ENCODE measurements at regions not wholly inside any gene's neighbourhood (a gene's known extent, or its start where the extent isn't known, plus 50 kb on each side); places are given as distances from the start of the nearest gene placed in this dataset.
"Not testable (repeated sequence)": the region's sequence is repeated elsewhere in the genome, so short reads cannot be mapped to it uniquely, and the experiment has no call there.

GRCh38 chr18:14606546-14606945 is 63.1 kb upstream of the POTEC start:
- ATAC-seq: not testable (repeated sequence)

GRCh38 chr18:14607360-14607759 is 64.0 kb upstream of the POTEC start:
- ATAC-seq: not testable (repeated sequence)

- not testable (repeated sequence) for ATAC-seq
Observed at GRCh38 chr18:14612422-14612821, 69.0 kb upstream of the POTEC start.

DNA sequence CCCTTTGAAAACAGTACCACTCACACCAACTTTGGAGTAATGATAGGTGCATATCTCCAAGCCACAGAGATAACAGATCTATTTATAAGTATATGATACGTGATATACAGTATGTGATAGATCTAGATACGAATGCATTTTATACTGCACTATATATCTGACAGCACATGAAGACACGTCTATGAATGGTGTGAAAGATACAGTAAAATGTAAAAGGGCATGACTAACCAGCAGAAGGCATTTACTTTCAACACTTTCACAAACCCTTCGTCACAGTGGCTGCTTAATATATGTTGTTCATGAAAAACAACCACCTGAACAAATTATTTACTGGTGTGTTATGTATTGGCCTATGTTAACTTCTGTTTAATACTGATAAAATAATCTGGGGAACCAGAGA is 71.1 kb upstream of the POTEC start:
- not testable (repeated sequence) for ATAC-seq

- ATAC-seq: not testable (repeated sequence)
Observed at GRCh38 chr18:14627336-14627735, 83.9 kb upstream of the POTEC start.

GRCh38 chr18:14628323-14628978 is 85.1 kb upstream of the POTEC start:
- ATAC-seq: not testable (repeated sequence)

- ATAC-seq: not testable (repeated sequence)
Observed at GRCh38 chr18:14628979-14629325, 85.6 kb upstream of the POTEC start.

GRCh38 chr18:14632976-14633375 is 89.6 kb upstream of the POTEC start:
- ATAC-seq: not testable (repeated sequence)

DNA sequence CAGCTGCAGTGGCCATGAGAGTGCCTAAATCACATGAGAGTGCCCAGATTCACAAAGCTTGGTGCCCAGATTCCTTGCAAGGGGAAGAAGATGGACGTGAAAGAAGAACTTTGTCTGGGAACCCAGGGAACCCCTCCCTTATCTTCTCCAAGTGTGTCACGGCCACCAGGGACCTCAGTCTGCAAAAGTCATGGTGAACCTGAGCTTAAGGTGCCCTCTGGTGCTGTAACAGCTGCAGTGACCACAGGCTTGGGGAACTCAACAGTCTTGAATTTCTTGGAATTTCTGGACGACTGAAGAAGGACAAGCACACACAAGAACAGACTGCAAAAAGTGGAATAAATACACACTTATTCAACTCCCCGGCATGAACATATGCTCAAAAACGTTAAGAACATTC is 94.6 kb upstream of the POTEC start:
- not testable (repeated sequence) for ATAC-seq

DNA sequence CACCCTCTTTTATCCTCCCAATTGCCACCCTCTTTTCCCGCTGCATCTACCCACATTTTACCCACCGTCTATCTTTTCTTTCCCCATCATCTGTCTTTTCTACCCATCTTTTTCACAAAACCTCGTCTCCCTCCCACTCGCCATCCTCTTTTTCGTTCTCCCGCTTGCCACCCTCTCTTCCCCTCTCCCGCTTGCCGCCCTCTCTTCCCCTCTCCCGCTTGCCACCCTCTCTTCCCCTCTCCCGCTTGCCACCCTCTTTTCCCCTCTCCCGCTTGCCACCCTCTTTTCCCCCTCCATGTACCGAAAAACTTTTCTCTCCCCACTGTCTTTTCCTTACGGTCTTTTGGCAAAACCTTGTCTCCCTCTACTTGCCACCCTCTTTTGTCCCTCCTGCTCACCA is 97.7 kb upstream of the POTEC start:
- ATAC-seq: peak; percentile 31; the same call in 1 of the 3 replicates

GRCh38 chr18:14643715-14644290 is 100.4 kb upstream of the POTEC start:
- ATAC-seq: not testable (repeated sequence)

GRCh38 chr18:14693051-14693450 is 54.9 kb upstream of the ANKRD30B start:
- ATAC-seq: not testable (repeated sequence)

DNA sequence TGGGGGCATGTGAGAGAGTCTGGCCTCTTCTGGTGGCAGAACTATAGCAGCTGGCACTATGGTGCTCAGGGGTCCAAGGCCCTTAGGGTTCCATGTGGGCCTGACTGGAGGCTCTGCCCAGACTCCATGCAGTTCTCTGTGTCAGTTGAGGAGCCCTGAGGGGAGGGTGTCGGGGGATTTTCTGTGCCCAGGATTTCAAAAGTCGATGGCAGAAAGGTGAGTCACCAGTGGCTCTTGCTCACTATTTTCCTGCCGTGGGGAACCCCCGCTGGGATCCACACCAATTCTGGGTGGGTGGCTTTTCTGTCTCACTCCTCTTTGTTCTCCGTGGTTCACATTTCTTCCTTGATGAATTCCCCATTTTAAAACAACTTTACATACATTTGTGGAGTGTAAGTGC is 54.1 kb upstream of the ANKRD30B start:
- ATAC-seq: not testable (repeated sequence)

- not testable (repeated sequence) for ATAC-seq
Observed at GRCh38 chr18:14698006-14698405, 50.0 kb upstream of the ANKRD30B start.

Data from SK-N-SH treated with all-trans-retinoic acid at 6 μM for 48 hours (cell line).